ENCODE measurements at regions not wholly inside any gene's neighbourhood (a gene's known extent, or its start where the extent isn't known, plus 50 kb on each side); places are given as distances from the start of the nearest gene placed in this dataset.

DNA sequence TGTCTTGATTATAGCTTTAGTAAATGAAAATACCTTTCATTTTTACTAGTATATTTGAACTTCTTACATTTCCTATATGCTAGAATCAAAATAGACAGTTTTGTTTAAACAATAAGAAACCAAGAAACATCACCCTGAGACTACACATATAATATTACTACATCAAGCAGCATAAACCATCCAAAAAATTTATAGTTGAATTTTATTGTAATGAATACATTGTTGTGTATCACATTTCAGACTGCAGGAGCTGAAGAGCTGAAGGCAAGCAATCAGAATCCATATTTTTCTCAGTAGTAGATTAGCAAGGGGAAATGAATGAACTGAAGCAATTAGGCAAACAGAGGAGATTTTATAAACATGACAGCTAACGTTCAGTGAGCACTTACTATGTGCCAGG lies 379.2 kb downstream of the BTG1 start:
- intact Hi-C loops (cut with DNase I) = no loop called here
- TF ChIP-seq, protein P1, sequence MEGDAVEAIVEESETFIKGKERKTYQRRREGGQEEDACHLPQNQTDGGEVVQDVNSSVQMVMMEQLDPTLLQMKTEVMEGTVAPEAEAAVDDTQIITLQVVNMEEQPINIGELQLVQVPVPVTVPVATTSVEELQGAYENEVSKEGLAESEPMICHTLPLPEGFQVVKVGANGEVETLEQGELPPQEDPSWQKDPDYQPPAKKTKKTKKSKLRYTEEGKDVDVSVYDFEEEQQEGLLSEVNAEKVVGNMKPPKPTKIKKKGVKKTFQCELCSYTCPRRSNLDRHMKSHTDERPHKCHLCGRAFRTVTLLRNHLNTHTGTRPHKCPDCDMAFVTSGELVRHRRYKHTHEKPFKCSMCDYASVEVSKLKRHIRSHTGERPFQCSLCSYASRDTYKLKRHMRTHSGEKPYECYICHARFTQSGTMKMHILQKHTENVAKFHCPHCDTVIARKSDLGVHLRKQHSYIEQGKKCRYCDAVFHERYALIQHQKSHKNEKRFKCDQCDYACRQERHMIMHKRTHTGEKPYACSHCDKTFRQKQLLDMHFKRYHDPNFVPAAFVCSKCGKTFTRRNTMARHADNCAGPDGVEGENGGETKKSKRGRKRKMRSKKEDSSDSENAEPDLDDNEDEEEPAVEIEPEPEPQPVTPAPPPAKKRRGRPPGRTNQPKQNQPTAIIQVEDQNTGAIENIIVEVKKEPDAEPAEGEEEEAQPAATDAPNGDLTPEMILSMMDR (IDR thresholded peaks at IDR 0.05) = no peak
- DNase-seq (ENCODE audit: low spot score) = no peak
- H3K27ac ChIP-seq = no peak overlapping the region
- H3K27me3 ChIP-seq (replicated peaks; ENCODE audit: insufficient read depth) = no peaks in the 10 kb centered on the region
- WGBS = 23% methylated on average over 1 of the region's 1 CpG
- no peaks in the 10 kb centered on the region for H3K4me1 ChIP-seq (replicated peaks)
- H3K4me3 ChIP-seq = no peak overlapping the region
- no peaks in the 10 kb centered on the region for H3K36me3 ChIP-seq
- no peaks in the 10 kb centered on the region for H3K9me3 ChIP-seq

DNA sequence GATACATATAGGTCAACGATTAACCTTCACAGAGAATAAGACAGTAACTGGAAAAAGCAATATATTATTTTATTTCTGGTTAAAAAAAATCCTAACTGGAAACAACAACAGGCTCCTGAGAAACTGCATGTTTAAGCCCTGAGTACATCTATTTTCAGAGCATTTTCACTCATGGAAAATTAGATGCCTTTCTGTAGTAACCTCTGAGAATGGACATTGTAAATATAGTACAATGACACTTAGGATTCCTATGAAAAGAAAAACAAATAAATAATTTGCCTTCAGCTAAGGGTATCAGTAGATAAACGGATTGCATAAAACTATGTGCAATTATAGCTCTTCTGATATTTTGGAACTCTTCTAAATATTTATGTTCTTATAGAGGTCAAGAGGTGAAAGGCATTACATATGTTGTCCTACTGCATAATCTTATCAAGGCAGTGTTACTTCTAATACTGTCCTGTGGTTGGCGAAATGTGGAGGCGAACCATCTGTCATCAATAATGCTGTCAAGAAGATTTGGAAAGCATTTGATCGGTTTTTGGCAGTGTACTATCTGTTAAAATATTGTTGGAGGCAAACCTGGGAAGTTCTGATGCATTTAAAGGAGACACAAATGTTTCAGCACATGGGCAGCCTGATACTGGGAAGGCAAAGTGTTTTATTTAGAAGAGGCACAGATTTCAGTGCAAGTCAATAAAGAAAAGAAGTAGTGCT lies 381.8 kb downstream of the BTG1 start:
- no peaks in the 10 kb centered on the region for H3K36me3 ChIP-seq
- WGBS = 65% methylated on average over 5 of the region's 5 CpGs
- no peaks in the 10 kb centered on the region for H3K4me1 ChIP-seq (replicated peaks)
- intact Hi-C loops (cut with DNase I) = no loop called here
- no peak overlapping the region for H3K27ac ChIP-seq
- TF ChIP-seq POLR2AphosphoS5 (IDR thresholded peaks at IDR 0.05) (no peak), POLR2A (IDR thresholded peaks at IDR 0.05) (no peak)
- TF ChIP-seq, protein P1 (IDR thresholded peaks at IDR 0.05) = no peak
- DNase-seq (ENCODE audit: low spot score) = no peak
- no peak overlapping the region for H3K4me3 ChIP-seq
- H3K27me3 ChIP-seq (replicated peaks; ENCODE audit: insufficient read depth) = no peaks in the 10 kb centered on the region
- no peaks in the 10 kb centered on the region for H3K9me3 ChIP-seq

DNA sequence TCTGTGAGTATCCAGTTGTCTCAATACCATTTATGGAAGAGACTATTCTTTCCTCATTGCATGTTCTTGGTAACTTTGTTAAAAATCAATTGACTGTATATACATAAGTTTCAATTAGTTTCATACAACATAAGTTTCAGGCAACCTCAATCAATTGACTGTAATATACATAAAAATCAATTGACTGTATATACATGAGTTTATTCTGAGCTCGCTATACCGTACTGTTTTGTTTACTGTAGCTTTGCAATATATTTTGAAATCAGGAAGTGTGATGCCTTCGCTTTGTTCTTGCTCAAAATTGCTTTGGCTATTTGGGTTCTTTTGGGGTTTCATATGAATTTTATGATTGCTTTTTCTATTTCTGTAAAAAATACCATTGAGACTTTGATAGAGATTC lies 392.0 kb downstream of the BTG1 start:
- no peaks in the 10 kb centered on the region for H3K36me3 ChIP-seq
- WGBS = 96% methylated on average over 3 of the region's 3 CpGs
- intact Hi-C loops (cut with DNase I) = no loop called here
- DNase-seq (ENCODE audit: low spot score) = no peak
- no peak overlapping the region for H3K27ac ChIP-seq
- no peaks in the 10 kb centered on the region for H3K9me3 ChIP-seq
- TF ChIP-seq, protein P1 (IDR thresholded peaks at IDR 0.05) = no peak
- no peak for TF ChIP-seq POLR2AphosphoS5 (IDR thresholded peaks at IDR 0.05)
- no peak for TF ChIP-seq POLR2A (IDR thresholded peaks at IDR 0.05)
- no peak overlapping the region for H3K4me3 ChIP-seq
- no peaks in the 10 kb centered on the region for H3K27me3 ChIP-seq (replicated peaks; ENCODE audit: insufficient read depth)
- H3K4me1 ChIP-seq (replicated peaks) = no peaks in the 10 kb centered on the region

DNA sequence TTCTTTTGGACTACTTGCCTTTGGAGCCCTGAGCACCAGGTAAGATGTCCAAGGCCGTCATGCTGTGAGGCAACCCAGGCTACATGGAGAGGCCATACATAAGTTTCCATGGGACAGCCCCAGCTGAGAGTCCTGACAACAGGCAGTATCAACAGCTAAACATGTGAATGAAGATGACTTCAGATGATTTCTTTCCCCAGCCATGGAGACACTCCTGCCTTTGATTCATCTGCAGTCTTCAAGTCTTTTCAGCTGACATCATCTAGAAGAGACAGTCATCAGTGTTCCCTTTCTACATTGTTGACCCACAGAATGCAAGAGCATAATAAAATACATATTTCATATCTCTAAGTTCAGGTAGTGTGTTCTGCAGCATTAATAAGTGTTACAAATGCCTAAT lies 398.7 kb downstream of the BTG1 start:
- Histone ChIP-seq H3K9me3 (no peaks in the 10 kb centered on the region), H3K36me3 (no peaks in the 10 kb centered on the region), H3K27ac (no peak overlapping the region), H3K4me3 (no peak overlapping the region), H3K4me1 (replicated peaks) (no peaks in the 10 kb centered on the region), H3K27me3 (replicated peaks; ENCODE audit: insufficient read depth) (no peaks in the 10 kb centered on the region)
- DNase-seq (ENCODE audit: low spot score) = no peak
- intact Hi-C loops (cut with DNase I) = no loop called here
- WGBS = 100% methylated on average over 1 of the region's 1 CpG
- TF ChIP-seq, protein P1 (IDR thresholded peaks at IDR 0.05) = no peak
- TF ChIP-seq POLR2A (IDR thresholded peaks at IDR 0.05) (no peak), POLR2AphosphoS5 (IDR thresholded peaks at IDR 0.05) (no peak)

DNA sequence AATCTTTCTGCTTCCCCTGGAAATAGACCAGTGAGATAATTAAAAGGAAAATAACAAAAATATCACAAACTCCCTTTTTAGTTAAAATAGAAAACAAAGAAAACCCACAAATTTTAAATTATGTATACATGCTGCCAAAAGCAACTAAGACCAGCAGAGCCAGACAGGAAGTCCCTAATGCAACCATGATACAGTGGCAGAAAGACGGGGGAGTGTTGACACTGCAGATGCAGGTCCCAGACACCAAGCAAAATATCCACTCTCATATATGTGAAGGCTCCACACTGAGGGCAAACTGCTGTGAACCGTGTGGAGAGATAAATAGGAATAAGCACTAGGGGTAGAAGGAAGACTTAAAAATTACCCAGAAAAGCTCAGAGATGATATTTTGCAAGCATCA lies 401.0 kb downstream of the BTG1 start:
- no peak overlapping the region for H3K27ac ChIP-seq
- H3K36me3 ChIP-seq = no peaks in the 10 kb centered on the region
- WGBS = 65% methylated on average over 2 of the region's 2 CpGs
- no peak overlapping the region for H3K4me3 ChIP-seq
- no peaks in the 10 kb centered on the region for H3K9me3 ChIP-seq
- DNase-seq (ENCODE audit: low spot score) = no peak
- TF ChIP-seq, protein P1 (IDR thresholded peaks at IDR 0.05) = no peak
- TF ChIP-seq POLR2A (IDR thresholded peaks at IDR 0.05) (no peak), POLR2AphosphoS5 (IDR thresholded peaks at IDR 0.05) (no peak)
- H3K27me3 ChIP-seq (replicated peaks; ENCODE audit: insufficient read depth) = no peaks in the 10 kb centered on the region
- intact Hi-C loops (cut with DNase I) = no loop called here
- no peaks in the 10 kb centered on the region for H3K4me1 ChIP-seq (replicated peaks)
